ENCODE measurements at regions not wholly inside any gene's neighbourhood (a gene's known extent, or its start where the extent isn't known, plus 50 kb on each side); places are given as distances from the start of the nearest gene placed in this dataset.

GRCh38 chr3:170723241-170723640 is 137.4 kb upstream of the SLC7A14 start:
- Histone ChIP-seq H3K36me3 (no peaks in the 10 kb centered on the region), H3K27me3 (no peaks in the 10 kb centered on the region), H3K4me1 (no peaks in the 10 kb centered on the region), H3K27ac (replicated peaks in 1 of 4) (no peak overlapping the region), H3K9me3 (peaks cover 0 to 4% (median 0%) of the 10 kb centered on the region in 4 donors), H3K4me3 (no peak overlapping the region)
- intact Hi-C loops (cut with DNase I): no loop called here
- no peak for DNase-seq (ENCODE audit: extremely low spot score)
- no peak for TF ChIP-seq CTCF (IDR thresholded peaks at IDR 0.05)
- TF ChIP-seq EP300 (IDR thresholded peaks at IDR 0.05): no peak
- TF ChIP-seq POLR2AphosphoS5 (IDR thresholded peaks at IDR 0.05): no peak
- no peak for TF ChIP-seq POLR2A (IDR thresholded peaks at IDR 0.05; ENCODE audit: low read depth)
- WGBS: 52% methylated on average over 1 of the region's 1 CpG

- no peak for DNase-seq (ENCODE audit: extremely low spot score)
- Histone ChIP-seq H3K4me1 (no peaks in the 10 kb centered on the region), H3K27me3 (no peaks in the 10 kb centered on the region), H3K4me3 (no peak overlapping the region), H3K36me3 (no peaks in the 10 kb centered on the region), H3K9me3 (peaks cover 0 to 4% (median 0%) of the 10 kb centered on the region in 4 donors), H3K27ac (replicated peaks in 1 of 4) (no peak overlapping the region)
- intact Hi-C loops (cut with DNase I): no loop called here
- TF ChIP-seq POLR2A (IDR thresholded peaks at IDR 0.05; ENCODE audit: low read depth) (no peak), EP300 (IDR thresholded peaks at IDR 0.05) (no peak), CTCF (IDR thresholded peaks at IDR 0.05) (no peak), POLR2AphosphoS5 (IDR thresholded peaks at IDR 0.05) (no peak)
These were observed 135.7 kb upstream of the SLC7A14 start for GRCh38 chr3:170721563-170721962.

- Histone ChIP-seq H3K27ac (replicated peaks in 1 of 4) (no peak overlapping the region), H3K9me3 (peaks cover 0 to 4% (median 0%) of the 10 kb centered on the region in 4 donors), H3K4me3 (no peak overlapping the region), H3K4me1 (no peaks in the 10 kb centered on the region), H3K36me3 (no peaks in the 10 kb centered on the region), H3K27me3 (no peaks in the 10 kb centered on the region)
- intact Hi-C loops (cut with DNase I): no loop called here
- TF ChIP-seq POLR2A (IDR thresholded peaks at IDR 0.05; ENCODE audit: low read depth) (no peak), POLR2AphosphoS5 (IDR thresholded peaks at IDR 0.05) (no peak), EP300 (IDR thresholded peaks at IDR 0.05) (no peak), CTCF (IDR thresholded peaks at IDR 0.05) (no peak)
- DNase-seq (ENCODE audit: extremely low spot score): no peak
- WGBS: 82% methylated on average over 1 of the region's 1 CpG
These were observed 133.4 kb upstream of the SLC7A14 start for GRCh38 chr3:170719300-170719699.

GRCh38 chr3:170718848-170719247 is 133.0 kb upstream of the SLC7A14 start:
- TF ChIP-seq CTCF (IDR thresholded peaks at IDR 0.05) (no peak), POLR2A (IDR thresholded peaks at IDR 0.05; ENCODE audit: low read depth) (no peak), POLR2AphosphoS5 (IDR thresholded peaks at IDR 0.05) (no peak), EP300 (IDR thresholded peaks at IDR 0.05) (no peak)
- no peaks in the 10 kb centered on the region for H3K36me3 ChIP-seq
- no peaks in the 10 kb centered on the region for H3K27me3 ChIP-seq
- no peaks in the 10 kb centered on the region for H3K4me1 ChIP-seq
- H3K4me3 ChIP-seq: no peak overlapping the region
- intact Hi-C loops (cut with DNase I): no loop called here
- H3K9me3 ChIP-seq: peaks cover 0 to 4% (median 0%) of the 10 kb centered on the region in 4 donors
- no peak overlapping the region for H3K27ac ChIP-seq (replicated peaks in 1 of 4)
- DNase-seq (ENCODE audit: extremely low spot score): no peak
- 95% methylated on average over 3 of the region's 3 CpGs for WGBS

Measured in esophagus muscularis mucosa (tissue), 4 donors.